ENCODE measurements at regions not wholly inside any gene's neighbourhood (a gene's known extent, or its start where the extent isn't known, plus 50 kb on each side); places are given as distances from the start of the nearest gene placed in this dataset.

- no peak overlapping the region for H3K27ac ChIP-seq (ENCODE audit: low read depth in 1 of 2, low read length in 2 of 2)
- Mint-ChIP-seq H3K27ac (no peak overlapping the region), H3K4me1 (ENCODE audit: low read depth) (no peaks in the 10 kb centered on the region), H3K9me3 (peaks cover 9% of the 10 kb centered on the region), H3K36me3 (ENCODE audit: low read depth) (no peaks in the 10 kb centered on the region), H3K27me3 (no peaks in the 10 kb centered on the region), H3K4me3 (no peak overlapping the region)
- no peaks in the 10 kb centered on the region for H3K4me1 ChIP-seq (ENCODE audit: insufficient read depth, low read length)
- peaks cover 0 to 7% of the 10 kb centered on the region in 2 experiments for H3K9me3 ChIP-seq (ENCODE audit: control insufficient read depth in 1 of 2, insufficient read depth in 1 of 2, low read length in 2 of 2)
- intact Hi-C loops (cut with DNase I, micrococcal nuclease), result no loop called here
- POLR2A ChIA-PET, result no interaction called here
- ATAC-seq (ENCODE audit: poor library complexity), result no peak
- no peaks in the 10 kb centered on the region for H3K36me3 ChIP-seq (ENCODE audit: insufficient read depth, low read length)
- H3K4me3 ChIP-seq (ENCODE audit: low read length), result no peak overlapping the region
- no peak for TF ChIP-seq CTCF (IDR thresholded peaks at IDR 0.05)
- CTCF ChIA-PET, result no interaction called here
- no peaks in the 10 kb centered on the region for H3K27me3 ChIP-seq (ENCODE audit: control insufficient read depth in 1 of 2, insufficient read depth in 2 of 2, low read length in 2 of 2)
- DNase-seq, result no peak
Observed at GRCh38 chr5:32903613-32904012, 192.5 kb downstream of the NPR3 start.

- H3K27me3 Mint-ChIP-seq, result no peaks in the 10 kb centered on the region
Observed at GRCh38 chr5:32908641-32909040, 197.5 kb downstream of the NPR3 start.

GRCh38 chr5:32909207-32909606 lies 198.1 kb downstream of the NPR3 start:
- ATAC-seq (ENCODE audit: poor library complexity), result no peak
- intact Hi-C loops (cut with DNase I, micrococcal nuclease), result no loop called here
- H3K27me3 Mint-ChIP-seq, result no peaks in the 10 kb centered on the region

More at GRCh38 chr5:32908641-32909040, 197.5 kb downstream of the NPR3 start:
- Mint-ChIP-seq H3K4me3 (no peak overlapping the region), H3K9me3 (peaks cover 18% of the 10 kb centered on the region), H3K36me3 (ENCODE audit: low read depth) (no peaks in the 10 kb centered on the region), H3K4me1 (ENCODE audit: low read depth) (no peaks in the 10 kb centered on the region), H3K27ac (no peak overlapping the region)
- H3K4me3 ChIP-seq (ENCODE audit: low read length), result no peak overlapping the region
- peaks cover 0 to 3% of the 10 kb centered on the region in 2 experiments for H3K9me3 ChIP-seq (ENCODE audit: control insufficient read depth in 1 of 2, insufficient read depth in 1 of 2, low read length in 2 of 2)
- H3K27ac ChIP-seq (ENCODE audit: low read depth in 1 of 2, low read length in 2 of 2), result no peak overlapping the region
- ChIA-PET POLR2A (no interaction called here), CTCF (no interaction called here)
- ATAC-seq (ENCODE audit: poor library complexity) (no peak), DNase-seq (no peak)
- H3K27me3 ChIP-seq (ENCODE audit: control insufficient read depth in 1 of 2, insufficient read depth in 2 of 2, low read length in 2 of 2), result no peaks in the 10 kb centered on the region
- H3K36me3 ChIP-seq (ENCODE audit: insufficient read depth, low read length), result no peaks in the 10 kb centered on the region
- no peaks in the 10 kb centered on the region for H3K4me1 ChIP-seq (ENCODE audit: insufficient read depth, low read length)
- intact Hi-C loops (cut with DNase I, micrococcal nuclease), result no loop called here
- TF ChIP-seq CTCF (IDR thresholded peaks at IDR 0.05), result no peak

More at GRCh38 chr5:32909207-32909606, 198.1 kb downstream of the NPR3 start:
- no peak for TF ChIP-seq CTCF (IDR thresholded peaks at IDR 0.05)
- Histone ChIP-seq H3K27me3 (ENCODE audit: control insufficient read depth in 1 of 2, insufficient read depth in 2 of 2, low read length in 2 of 2) (no peaks in the 10 kb centered on the region), H3K4me1 (ENCODE audit: insufficient read depth, low read length) (no peaks in the 10 kb centered on the region), H3K9me3 (ENCODE audit: control insufficient read depth in 1 of 2, insufficient read depth in 1 of 2, low read length in 2 of 2) (peaks cover 0 to 3% of the 10 kb centered on the region in 2 experiments), H3K4me3 (ENCODE audit: low read length) (no peak overlapping the region), H3K36me3 (ENCODE audit: insufficient read depth, low read length) (no peaks in the 10 kb centered on the region), H3K27ac (ENCODE audit: low read depth in 1 of 2, low read length in 2 of 2) (no peak overlapping the region)
- ChIA-PET CTCF (no interaction called here), POLR2A (no interaction called here)
- peaks cover 19% of the 10 kb centered on the region for H3K9me3 Mint-ChIP-seq
- DNase-seq, result no peak
- no peak overlapping the region for H3K4me3 Mint-ChIP-seq
- no peaks in the 10 kb centered on the region for H3K4me1 Mint-ChIP-seq (ENCODE audit: low read depth)
- H3K36me3 Mint-ChIP-seq (ENCODE audit: low read depth), result no peaks in the 10 kb centered on the region
- H3K27ac Mint-ChIP-seq, result no peak overlapping the region
